Panc1 (cell line): ENCODE measurements at regions not wholly inside any gene's neighbourhood (a gene's known extent, or its start where the extent isn't known, plus 50 kb on each side); places are given as distances from the start of the nearest gene placed in this dataset.

Experiments used
- CTCF ChIP-seq: fragments of 450-650 bp; IDR thresholded peaks from 2 replicates; pipeline ENCODE4 v1.5.1; 2017; ENCODE audit warnings: mild to moderate bottlenecking
- POLR2AphosphoS5 ChIP-seq: IDR thresholded peaks from 2 replicates; pipeline ENCODE4 v1.6.1; 2012; ENCODE audit warnings: mild to moderate bottlenecking, low read depth, low read length, moderate library complexity
- REST ChIP-seq, 2 experiments: IDR thresholded peaks; 2 replicates each; pipeline ENCODE4 v1.6.1; 2011 to 2012; ENCODE audit warnings: low read depth in 2 of 2, control low read depth in 1 of 2, low read length in 1 of 2, mild to moderate bottlenecking in 1 of 2, moderate library complexity in 1 of 2; ENCODE audit not compliant: insufficient read depth in 1 of 2

- TF ChIP-seq CTCF (no peak), REST (IDR thresholded peaks at IDR 0.05; ENCODE audit: insufficient read depth in 1 of 2, low read depth in 2 of 2, low read length in 1 of 2) (no peak), POLR2AphosphoS5 (no peak)
Measured at GRCh38 chr1:82788660-82789059, 987.9 kb downstream of the ADGRL2 start.
